ENCODE measurements at regions not wholly inside any gene's neighbourhood (a gene's known extent, or its start where the extent isn't known, plus 50 kb on each side); places are given as distances from the start of the nearest gene placed in this dataset.

DNA sequence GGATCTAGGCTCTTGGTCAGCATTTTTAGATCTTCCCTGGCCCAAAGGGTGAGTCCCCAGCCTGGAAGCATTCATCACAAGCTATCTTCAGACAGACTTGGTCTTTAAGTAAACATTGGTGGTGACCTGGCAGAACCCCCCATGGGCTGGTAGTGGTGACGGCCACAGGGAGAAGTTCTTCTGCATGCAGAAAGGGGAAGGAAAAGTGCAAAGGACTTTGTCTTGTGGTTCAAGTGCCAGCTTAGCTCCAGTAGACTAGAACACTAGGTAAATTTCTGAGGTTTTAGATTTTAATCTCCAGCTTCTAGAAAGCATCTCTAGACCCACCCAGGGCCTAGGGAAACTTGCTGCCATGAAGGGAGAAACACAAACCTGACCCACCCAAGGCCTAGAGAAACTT is 584.0 kb downstream of the CHSY3 start:
- Histone ChIP-seq H3K9ac (ENCODE audit: insufficient read length, low read depth) (no peak overlapping the region), H3K9me3 (ENCODE audit: insufficient read depth, low read length) (no peaks in the 10 kb centered on the region), H3K27me3 (ENCODE audit: insufficient read depth, insufficient read length) (no peaks in the 10 kb centered on the region), H3K4me1 (ENCODE audit: insufficient read depth, insufficient read length) (no peaks in the 10 kb centered on the region), H3K4me3 (ENCODE audit: insufficient read length, low read depth) (no peak overlapping the region), H3K36me3 (ENCODE audit: insufficient read depth, insufficient read length, low read length) (no peaks in the 10 kb centered on the region)
- no peak for DNase-seq (ENCODE audit: low read depth, low spot score)
- TF ChIP-seq ZNF274 (IDR thresholded peaks at IDR 0.05; ENCODE audit: low read depth, low read length) (no peak), SUZ12 (IDR thresholded peaks at IDR 0.05; ENCODE audit: extremely low read depth, insufficient read depth, insufficient read length) (no peak), YY1 (IDR thresholded peaks at IDR 0.05; ENCODE audit: insufficient read depth, insufficient read length) (no peak)

DNA sequence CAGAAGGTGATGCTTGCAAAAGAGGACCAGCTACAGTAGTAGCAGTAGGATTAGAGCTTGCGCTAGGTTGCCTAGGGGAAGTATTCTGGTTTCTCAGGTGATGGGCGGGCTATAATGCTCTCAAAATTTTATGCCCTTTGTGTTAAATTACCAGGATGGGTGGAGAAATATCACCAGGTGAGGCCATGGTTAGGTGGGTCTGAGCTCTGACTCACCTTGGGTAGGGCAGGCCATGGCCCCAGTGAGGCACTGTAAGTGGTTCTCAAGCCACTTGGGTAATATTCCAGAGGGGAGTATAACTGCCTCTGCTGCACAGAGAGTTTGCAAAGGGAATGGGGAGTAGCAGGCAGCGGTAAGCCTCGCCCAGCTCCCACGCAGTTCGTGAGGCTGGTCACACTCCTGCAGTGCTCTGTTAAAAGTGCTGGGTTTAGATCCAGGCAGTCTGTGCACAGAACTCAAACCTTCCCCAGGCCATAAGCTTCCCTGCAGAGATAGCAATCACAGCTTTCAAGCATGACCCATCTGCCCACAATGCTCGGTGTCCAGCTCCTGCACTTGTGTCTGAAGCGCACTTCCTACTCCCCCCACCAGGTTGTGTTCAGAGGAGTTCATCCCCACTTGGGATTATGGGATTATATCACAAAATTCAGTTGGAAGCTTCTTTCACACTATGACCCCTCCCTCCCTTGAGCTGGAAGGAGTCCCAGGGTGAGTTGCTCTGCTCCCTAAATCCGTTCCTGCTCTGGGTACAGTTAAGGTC is 575.0 kb downstream of the CHSY3 start:
- H3K9me3 ChIP-seq (ENCODE audit: insufficient read depth, low read length), result no peaks in the 10 kb centered on the region
- no peaks in the 10 kb centered on the region for H3K4me1 ChIP-seq (ENCODE audit: insufficient read depth, insufficient read length)
- no peak for TF ChIP-seq ZNF274 (IDR thresholded peaks at IDR 0.05; ENCODE audit: low read depth, low read length)
- no peak for TF ChIP-seq YY1 (IDR thresholded peaks at IDR 0.05; ENCODE audit: insufficient read depth, insufficient read length)
- TF ChIP-seq SUZ12 (IDR thresholded peaks at IDR 0.05; ENCODE audit: extremely low read depth, insufficient read depth, insufficient read length), result no peak
- no peaks in the 10 kb centered on the region for H3K27me3 ChIP-seq (ENCODE audit: insufficient read depth, insufficient read length)
- H3K9ac ChIP-seq (ENCODE audit: insufficient read length, low read depth), result no peak overlapping the region
- no peak overlapping the region for H3K4me3 ChIP-seq (ENCODE audit: insufficient read length, low read depth)
- DNase-seq (ENCODE audit: low read depth, low spot score), result no peak
- H3K36me3 ChIP-seq (ENCODE audit: insufficient read depth, insufficient read length, low read length), result no peaks in the 10 kb centered on the region

DNA sequence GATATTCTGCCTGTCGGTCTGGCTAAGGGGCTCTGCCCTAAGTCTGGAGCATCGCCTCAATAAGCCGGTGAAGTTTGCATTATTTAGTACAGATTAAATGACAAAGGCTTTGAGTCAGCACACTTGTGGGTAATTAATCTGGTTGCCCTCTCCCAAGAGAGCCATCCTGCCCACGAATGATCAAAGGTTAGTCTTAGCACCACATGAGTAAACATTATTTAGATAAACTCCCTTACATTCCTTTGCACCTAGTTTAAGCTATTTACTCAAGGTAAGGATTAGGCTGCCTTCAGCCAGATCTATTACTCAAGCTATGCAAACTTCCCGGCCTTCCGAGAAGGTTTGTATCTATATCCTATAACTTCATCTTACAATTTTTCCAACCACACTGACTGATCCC is 572.1 kb downstream of the CHSY3 start:
- Histone ChIP-seq H3K27me3 (ENCODE audit: insufficient read depth, insufficient read length) (no peaks in the 10 kb centered on the region), H3K9me3 (ENCODE audit: insufficient read depth, low read length) (no peaks in the 10 kb centered on the region), H3K4me1 (ENCODE audit: insufficient read depth, insufficient read length) (no peaks in the 10 kb centered on the region), H3K9ac (ENCODE audit: insufficient read length, low read depth) (no peak overlapping the region), H3K36me3 (ENCODE audit: insufficient read depth, insufficient read length, low read length) (no peaks in the 10 kb centered on the region), H3K4me3 (ENCODE audit: insufficient read length, low read depth) (no peak overlapping the region)
- TF ChIP-seq ZNF274 (IDR thresholded peaks at IDR 0.05; ENCODE audit: low read depth, low read length) (no peak), SUZ12 (IDR thresholded peaks at IDR 0.05; ENCODE audit: extremely low read depth, insufficient read depth, insufficient read length) (no peak), YY1 (IDR thresholded peaks at IDR 0.05; ENCODE audit: insufficient read depth, insufficient read length) (no peak)
- no peak for DNase-seq (ENCODE audit: low read depth, low spot score)

DNA sequence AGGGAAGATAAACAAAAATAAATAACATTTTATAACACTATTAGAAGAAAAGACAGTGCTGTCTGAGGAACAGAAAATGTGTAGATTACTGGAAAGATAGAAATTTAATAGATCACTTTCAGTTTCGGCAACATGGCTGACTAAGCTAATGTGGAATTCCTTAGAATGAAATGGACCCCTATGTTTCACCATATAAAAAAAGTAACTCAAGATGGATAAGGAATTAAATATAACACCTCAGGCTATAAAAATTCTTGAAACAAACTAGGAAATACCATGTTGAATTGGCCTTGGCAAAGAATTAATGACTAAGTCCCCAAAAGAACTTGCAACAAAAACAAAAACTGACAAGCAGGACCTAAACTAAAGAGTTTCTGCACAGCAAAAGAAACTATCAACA is 558.3 kb downstream of the CHSY3 start:
- H3K9ac ChIP-seq (ENCODE audit: insufficient read length, low read depth), result no peak overlapping the region
- no peak for TF ChIP-seq ZNF274 (IDR thresholded peaks at IDR 0.05; ENCODE audit: low read depth, low read length)
- TF ChIP-seq SUZ12 (IDR thresholded peaks at IDR 0.05; ENCODE audit: extremely low read depth, insufficient read depth, insufficient read length), result no peak
- TF ChIP-seq YY1 (IDR thresholded peaks at IDR 0.05; ENCODE audit: insufficient read depth, insufficient read length), result no peak

DNA sequence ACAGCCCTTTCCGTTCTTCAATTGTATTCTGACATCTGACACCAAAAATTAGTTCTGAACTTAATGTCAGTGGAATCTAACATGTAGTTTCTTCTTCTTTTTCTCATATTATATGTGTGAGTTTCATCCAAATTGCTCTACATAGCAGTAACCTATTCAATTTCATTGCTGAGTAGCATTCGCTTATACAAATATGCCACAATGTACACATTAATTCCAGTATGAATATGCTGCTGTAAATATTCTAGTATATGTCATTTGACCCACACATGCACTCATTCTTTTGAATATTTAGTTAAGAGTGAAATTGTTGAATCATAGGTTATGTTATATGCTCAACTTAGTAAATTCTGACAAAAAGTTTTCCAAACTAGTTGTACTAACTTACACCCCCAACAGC is 550.9 kb downstream of the CHSY3 start:
- Histone ChIP-seq H3K9ac (ENCODE audit: insufficient read length, low read depth) (no peak overlapping the region), H3K4me3 (ENCODE audit: insufficient read length, low read depth) (no peak overlapping the region), H3K9me3 (ENCODE audit: insufficient read depth, low read length) (no peaks in the 10 kb centered on the region; the same call in 1 of the 2 replicates), H3K27me3 (ENCODE audit: insufficient read depth, insufficient read length) (no peaks in the 10 kb centered on the region), H3K36me3 (ENCODE audit: insufficient read depth, insufficient read length, low read length) (no peaks in the 10 kb centered on the region), H3K4me1 (ENCODE audit: insufficient read depth, insufficient read length) (no peaks in the 10 kb centered on the region)
- DNase-seq (ENCODE audit: low read depth, low spot score), result no peak
- TF ChIP-seq SUZ12 (IDR thresholded peaks at IDR 0.05; ENCODE audit: extremely low read depth, insufficient read depth, insufficient read length) (no peak), YY1 (IDR thresholded peaks at IDR 0.05; ENCODE audit: insufficient read depth, insufficient read length) (no peak), ZNF274 (IDR thresholded peaks at IDR 0.05; ENCODE audit: low read depth, low read length) (no peak)

More for the DNA sequence above, 558.3 kb downstream of the CHSY3 start:
- Histone ChIP-seq H3K9me3 (ENCODE audit: insufficient read depth, low read length) (no peaks in the 10 kb centered on the region; the same call in 1 of the 2 replicates), H3K36me3 (ENCODE audit: insufficient read depth, insufficient read length, low read length) (no peaks in the 10 kb centered on the region), H3K27me3 (ENCODE audit: insufficient read depth, insufficient read length) (no peaks in the 10 kb centered on the region), H3K4me1 (ENCODE audit: insufficient read depth, insufficient read length) (no peaks in the 10 kb centered on the region), H3K4me3 (ENCODE audit: insufficient read length, low read depth) (no peak overlapping the region)
- DNase-seq (ENCODE audit: low read depth, low spot score), result no peak

DNA sequence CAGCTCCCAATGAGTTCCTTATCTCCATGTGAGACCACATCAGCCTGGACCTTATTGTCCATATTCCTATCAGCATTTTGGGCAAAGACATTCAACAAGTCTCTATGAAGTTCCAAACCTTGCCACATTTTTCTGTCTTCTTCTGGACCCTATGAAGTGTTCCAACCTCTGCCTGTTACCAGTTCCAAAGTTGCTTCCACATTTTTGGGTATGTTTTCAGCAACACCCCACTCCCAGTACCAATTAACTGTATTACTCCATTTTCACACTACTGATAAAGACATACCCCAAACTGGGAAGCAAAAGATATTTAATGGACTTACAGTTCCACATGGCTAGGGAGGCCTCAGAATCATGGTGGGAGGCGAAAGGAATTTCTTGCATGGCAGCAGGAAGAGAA is 548.5 kb downstream of the CHSY3 start:
- H3K4me3 ChIP-seq (ENCODE audit: insufficient read length, low read depth), result no peak overlapping the region
- H3K9ac ChIP-seq (ENCODE audit: insufficient read length, low read depth), result no peak overlapping the region
- TF ChIP-seq SUZ12 (IDR thresholded peaks at IDR 0.05; ENCODE audit: extremely low read depth, insufficient read depth, insufficient read length) (no peak), YY1 (IDR thresholded peaks at IDR 0.05; ENCODE audit: insufficient read depth, insufficient read length) (no peak), ZNF274 (IDR thresholded peaks at IDR 0.05; ENCODE audit: low read depth, low read length) (no peak)
- no peaks in the 10 kb centered on the region for H3K9me3 ChIP-seq (ENCODE audit: insufficient read depth, low read length)
- H3K27me3 ChIP-seq (ENCODE audit: insufficient read depth, insufficient read length), result no peaks in the 10 kb centered on the region
- no peaks in the 10 kb centered on the region for H3K4me1 ChIP-seq (ENCODE audit: insufficient read depth, insufficient read length)
- H3K36me3 ChIP-seq (ENCODE audit: insufficient read depth, insufficient read length, low read length), result no peaks in the 10 kb centered on the region
- DNase-seq (ENCODE audit: low read depth, low spot score), result no peak

DNA sequence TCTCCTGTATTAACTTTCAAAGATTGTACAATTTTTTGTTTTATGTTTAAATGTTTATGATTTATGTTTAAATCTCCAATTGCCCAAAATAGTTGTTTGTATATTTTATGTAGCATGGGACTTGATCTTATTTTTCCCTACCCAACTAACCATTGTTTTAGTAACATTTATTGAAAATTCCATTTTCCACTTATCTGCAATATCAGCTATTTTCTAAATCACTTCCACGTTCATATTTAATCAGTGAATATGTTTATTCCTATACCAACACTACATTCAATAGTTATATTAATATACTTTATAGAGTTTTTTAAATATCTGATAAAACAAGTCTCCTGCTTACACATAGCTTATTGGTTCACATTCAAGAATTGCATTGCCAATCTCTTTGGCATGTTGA is 532.2 kb downstream of the CHSY3 start:
- Histone ChIP-seq H3K9me3 (ENCODE audit: insufficient read depth, low read length) (peaks cover 10% of the 10 kb centered on the region; the same call in 1 of the 2 replicates), H3K36me3 (ENCODE audit: insufficient read depth, insufficient read length, low read length) (no peaks in the 10 kb centered on the region), H3K27me3 (ENCODE audit: insufficient read depth, insufficient read length) (no peaks in the 10 kb centered on the region), H3K4me3 (ENCODE audit: insufficient read length, low read depth) (no peak overlapping the region), H3K9ac (ENCODE audit: insufficient read length, low read depth) (no peak overlapping the region), H3K4me1 (ENCODE audit: insufficient read depth, insufficient read length) (no peaks in the 10 kb centered on the region)
- TF ChIP-seq SUZ12 (IDR thresholded peaks at IDR 0.05; ENCODE audit: extremely low read depth, insufficient read depth, insufficient read length) (no peak), YY1 (IDR thresholded peaks at IDR 0.05; ENCODE audit: insufficient read depth, insufficient read length) (no peak), ZNF274 (IDR thresholded peaks at IDR 0.05; ENCODE audit: low read depth, low read length) (no peak)
- DNase-seq (ENCODE audit: low read depth, low spot score), result no peak

All from NT2/D1 (cell line).